WTC11 (cell line): ENCODE measurements at regions not wholly inside any gene's neighbourhood (a gene's known extent, or its start where the extent isn't known, plus 50 kb on each side); places are given as distances from the start of the nearest gene placed in this dataset.

Experiments used
- ATAC-seq: fragments of 200-7000 bp; cut with Tn5 transposase; 2 replicates; pipeline ENCODE4 v1.10.0; 2021; ENCODE audit warnings: mild to moderate bottlenecking, moderate library complexity
- CTCF ChIA-PET: fragments of 300-600 bp; sonication (Branson Sonifier 250); formaldehyde crosslinking; loops from one replicate; lab custom pipeline; 2021; ENCODE audit warnings: antibody characterized with exemption; lab: Charles Lee
- POLR2A ChIA-PET: fragments of 350-600 bp; sonication (Branson Sonifier 250); formaldehyde crosslinking; loops from one replicate; lab custom pipeline; 2021; ENCODE audit warnings: antibody characterized with exemption; lab: Charles Lee
- DNase-seq: peaks from one replicate; pipeline ENCODE4 v3.0.0; 2021; ENCODE audit warnings: low spot score
- H3K27ac Mint-ChIP-seq: 2 replicates; pipeline ENCODE4 v1.8.0; 2021; ENCODE audit warnings: mixed read lengths
- H3K27me3 Mint-ChIP-seq: 2 replicates; pipeline ENCODE4 v1.8.0; 2021; ENCODE audit warnings: low read depth, mild to moderate bottlenecking, moderate library complexity, mixed read lengths
- H3K36me3 Mint-ChIP-seq: 2 replicates; pipeline ENCODE4 v1.8.0; 2021; ENCODE audit warnings: mixed read lengths
- H3K4me1 Mint-ChIP-seq: 2 replicates; pipeline ENCODE4 v1.8.0; 2022; ENCODE audit warnings: mixed read lengths
- H3K4me3 Mint-ChIP-seq: 2 replicates; pipeline ENCODE4 v1.8.0; 2021; ENCODE audit warnings: mild to moderate bottlenecking, moderate library complexity, mixed read lengths
- H3K9me3 Mint-ChIP-seq: 2 replicates; pipeline ENCODE4 v1.8.0; 2021; ENCODE audit warnings: mixed read lengths
- CREB1 ChIP-seq: sonication (generic); formaldehyde crosslinking; IDR thresholded peaks from 2 replicates; pipeline ENCODE4 v1.8.0; 2023; ENCODE audit warnings: mild to moderate bottlenecking, missing genetic modification reagents
- ELF4 ChIP-seq: sonication (generic); formaldehyde crosslinking; IDR thresholded peaks from 2 replicates; pipeline ENCODE4 v1.8.1; 2022; ENCODE audit warnings: low read depth, mild to moderate bottlenecking, moderate library complexity, missing genetic modification reagents
- FOXJ3 ChIP-seq: sonication (generic); formaldehyde crosslinking; IDR thresholded peaks from 2 replicates; pipeline ENCODE4 v1.9.0; 2021; ENCODE audit warnings: missing genetic modification reagents, mild to moderate bottlenecking, borderline replicate concordance
- GRHL2 ChIP-seq: fragments of 250-450 bp; sonication (Bioruptor Pico); IDR thresholded peaks from 2 replicates; pipeline ENCODE4 v1.8.0; 2022; ENCODE audit warnings: mild to moderate bottlenecking, moderate library complexity; ENCODE audit not compliant: insufficient replicate concordance, severe bottlenecking
- IRF2 ChIP-seq: sonication (generic); formaldehyde crosslinking; IDR thresholded peaks from 2 replicates; pipeline ENCODE4 v1.8.0; 2022; ENCODE audit warnings: low read depth, missing genetic modification reagents, borderline replicate concordance
- JAZF1 ChIP-seq: fragments of 250-450 bp; sonication (Bioruptor Pico); IDR thresholded peaks from 2 replicates; pipeline ENCODE4 v1.9.0; 2021; ENCODE audit warnings: moderate library complexity, mild to moderate bottlenecking, inconsistent platforms
- JUN ChIP-seq: sonication (generic); formaldehyde crosslinking; IDR thresholded peaks from 2 replicates; pipeline ENCODE4 v1.8.0; 2023; ENCODE audit warnings: mild to moderate bottlenecking, missing genetic modification reagents
- NFE2L1 ChIP-seq: sonication (generic); formaldehyde crosslinking; IDR thresholded peaks from 2 replicates; pipeline ENCODE4 v1.8.1; 2023; ENCODE audit warnings: missing genetic modification reagents
- ZNF423 ChIP-seq: fragments of 250-450 bp; sonication (Bioruptor Pico); IDR thresholded peaks from 2 replicates; pipeline ENCODE4 v2.1.2; 2022; ENCODE audit warnings: mild to moderate bottlenecking, moderate library complexity
- TF ChIP-seq, protein P1 (sequence below): sonication (generic); formaldehyde crosslinking; IDR thresholded peaks from 2 replicates; pipeline ENCODE4 v1.8.0; 2022; ENCODE audit warnings: mild to moderate bottlenecking, missing genetic modification reagents
- TF ChIP-seq, protein P2 (sequence below): sonication (generic); formaldehyde crosslinking; IDR thresholded peaks from 2 replicates; pipeline ENCODE4 v1.8.1; 2022; ENCODE audit warnings: mild to moderate bottlenecking, missing genetic modification reagents, moderate library complexity, borderline replicate concordance
- TF ChIP-seq, protein P3 (sequence below): sonication (generic); formaldehyde crosslinking; IDR thresholded peaks from 2 replicates; pipeline ENCODE4 v1.8.0; 2023; ENCODE audit warnings: missing genetic modification reagents
- TF ChIP-seq, protein P4 (sequence below): sonication (generic); formaldehyde crosslinking; IDR thresholded peaks from 2 replicates; pipeline ENCODE4 v1.8.1; 2022; ENCODE audit warnings: missing genetic modification reagents, borderline replicate concordance
- TF ChIP-seq, protein P5 (sequence below): sonication (generic); formaldehyde crosslinking; IDR thresholded peaks from 2 replicates; pipeline ENCODE4 v1.8.1; 2023; ENCODE audit warnings: mild to moderate bottlenecking, missing genetic modification reagents, moderate library complexity
- TF ChIP-seq, protein P6 (sequence below): fragments of 250-450 bp; sonication (Bioruptor Pico); IDR thresholded peaks from 2 replicates; pipeline ENCODE4 v2.1.2; 2022; ENCODE audit warnings: mild to moderate bottlenecking, moderate library complexity
- TF ChIP-seq, protein P7 (sequence below): sonication (generic); formaldehyde crosslinking; IDR thresholded peaks from 2 replicates; pipeline ENCODE4 v1.8.1; 2023; ENCODE audit warnings: mild to moderate bottlenecking, missing genetic modification reagents
- TF ChIP-seq, protein P8 (sequence below): sonication (generic); formaldehyde crosslinking; IDR thresholded peaks from 2 replicates; pipeline ENCODE4 v1.8.0; 2022; ENCODE audit warnings: mild to moderate bottlenecking, missing genetic modification reagents

DNA sequence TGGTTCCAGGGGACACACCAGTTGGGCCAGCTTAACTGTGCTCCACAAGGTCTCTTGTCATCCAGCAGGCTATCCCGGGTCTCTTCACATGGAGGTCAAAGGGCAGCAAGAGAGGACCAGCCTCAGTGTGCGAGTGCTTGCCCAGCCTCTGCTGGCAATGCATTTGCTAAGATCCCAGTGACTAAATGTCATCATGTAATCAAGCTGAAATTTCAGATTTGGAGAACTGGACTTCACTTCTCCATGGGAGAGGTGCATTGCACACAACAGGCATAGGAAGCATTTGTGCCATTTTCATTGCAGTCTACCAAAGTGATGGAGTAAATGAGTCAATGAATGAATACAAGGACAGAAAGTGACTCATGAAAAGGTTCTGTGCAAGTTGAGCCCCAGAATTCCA, 51.2 kb upstream of the KDM8 start:
- ATAC-seq (no peak), DNase-seq (no peak)
- H3K36me3 Mint-ChIP-seq, result no peaks in the 10 kb centered on the region
- H3K27me3 Mint-ChIP-seq, result no peaks in the 10 kb centered on the region; the same call in none of the 2 replicates
- H3K4me1 Mint-ChIP-seq, result peaks cover 7% of the 10 kb centered on the region
- no peaks in the 10 kb centered on the region for H3K9me3 Mint-ChIP-seq
- H3K4me3 Mint-ChIP-seq, result no peak overlapping the region
- no peak for TF ChIP-seq NFE2L1 (CRISPR knock-in tag)
- TF ChIP-seq, protein P1, sequence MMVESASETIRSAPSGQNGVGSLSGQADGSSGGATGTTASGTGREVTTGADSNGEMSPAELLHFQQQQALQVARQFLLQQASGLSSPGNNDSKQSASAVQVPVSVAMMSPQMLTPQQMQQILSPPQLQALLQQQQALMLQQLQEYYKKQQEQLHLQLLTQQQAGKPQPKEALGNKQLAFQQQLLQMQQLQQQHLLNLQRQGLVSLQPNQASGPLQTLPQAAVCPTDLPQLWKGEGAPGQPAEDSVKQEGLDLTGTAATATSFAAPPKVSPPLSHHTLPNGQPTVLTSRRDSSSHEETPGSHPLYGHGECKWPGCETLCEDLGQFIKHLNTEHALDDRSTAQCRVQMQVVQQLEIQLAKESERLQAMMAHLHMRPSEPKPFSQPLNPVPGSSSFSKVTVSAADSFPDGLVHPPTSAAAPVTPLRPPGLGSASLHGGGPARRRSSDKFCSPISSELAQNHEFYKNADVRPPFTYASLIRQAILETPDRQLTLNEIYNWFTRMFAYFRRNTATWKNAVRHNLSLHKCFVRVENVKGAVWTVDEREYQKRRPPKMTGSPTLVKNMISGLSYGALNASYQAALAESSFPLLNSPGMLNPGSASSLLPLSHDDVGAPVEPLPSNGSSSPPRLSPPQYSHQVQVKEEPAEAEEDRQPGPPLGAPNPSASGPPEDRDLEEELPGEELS (CRISPR knock-in tag), result no peak
- TF ChIP-seq, protein P2, sequence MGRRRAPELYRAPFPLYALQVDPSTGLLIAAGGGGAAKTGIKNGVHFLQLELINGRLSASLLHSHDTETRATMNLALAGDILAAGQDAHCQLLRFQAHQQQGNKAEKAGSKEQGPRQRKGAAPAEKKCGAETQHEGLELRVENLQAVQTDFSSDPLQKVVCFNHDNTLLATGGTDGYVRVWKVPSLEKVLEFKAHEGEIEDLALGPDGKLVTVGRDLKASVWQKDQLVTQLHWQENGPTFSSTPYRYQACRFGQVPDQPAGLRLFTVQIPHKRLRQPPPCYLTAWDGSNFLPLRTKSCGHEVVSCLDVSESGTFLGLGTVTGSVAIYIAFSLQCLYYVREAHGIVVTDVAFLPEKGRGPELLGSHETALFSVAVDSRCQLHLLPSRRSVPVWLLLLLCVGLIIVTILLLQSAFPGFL, result no peak
- TF ChIP-seq, protein P3, sequence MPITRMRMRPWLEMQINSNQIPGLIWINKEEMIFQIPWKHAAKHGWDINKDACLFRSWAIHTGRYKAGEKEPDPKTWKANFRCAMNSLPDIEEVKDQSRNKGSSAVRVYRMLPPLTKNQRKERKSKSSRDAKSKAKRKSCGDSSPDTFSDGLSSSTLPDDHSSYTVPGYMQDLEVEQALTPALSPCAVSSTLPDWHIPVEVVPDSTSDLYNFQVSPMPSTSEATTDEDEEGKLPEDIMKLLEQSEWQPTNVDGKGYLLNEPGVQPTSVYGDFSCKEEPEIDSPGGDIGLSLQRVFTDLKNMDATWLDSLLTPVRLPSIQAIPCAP (CRISPR knock-in tag), result no peak
- no peak for TF ChIP-seq CREB1
- no peak for TF ChIP-seq GRHL2 (CRISPR knock-in tag)
- TF ChIP-seq, protein P4, sequence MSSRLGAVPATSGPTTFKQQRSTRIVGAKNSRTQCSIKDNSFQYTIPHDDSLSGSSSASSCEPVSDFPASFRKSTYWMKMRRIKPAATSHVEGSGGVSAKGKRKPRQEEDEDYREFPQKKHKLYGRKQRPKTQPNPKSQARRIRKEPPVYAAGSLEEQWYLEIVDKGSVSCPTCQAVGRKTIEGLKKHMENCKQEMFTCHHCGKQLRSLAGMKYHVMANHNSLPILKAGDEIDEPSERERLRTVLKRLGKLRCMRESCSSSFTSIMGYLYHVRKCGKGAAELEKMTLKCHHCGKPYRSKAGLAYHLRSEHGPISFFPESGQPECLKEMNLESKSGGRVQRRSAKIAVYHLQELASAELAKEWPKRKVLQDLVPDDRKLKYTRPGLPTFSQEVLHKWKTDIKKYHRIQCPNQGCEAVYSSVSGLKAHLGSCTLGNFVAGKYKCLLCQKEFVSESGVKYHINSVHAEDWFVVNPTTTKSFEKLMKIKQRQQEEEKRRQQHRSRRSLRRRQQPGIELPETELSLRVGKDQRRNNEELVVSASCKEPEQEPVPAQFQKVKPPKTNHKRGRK (CRISPR knock-in tag), result no peak
- TF ChIP-seq JAZF1 (CRISPR knock-in tag), result no peak
- TF ChIP-seq IRF2 (CRISPR knock-in tag), result no peak
- TF ChIP-seq, protein P5, sequence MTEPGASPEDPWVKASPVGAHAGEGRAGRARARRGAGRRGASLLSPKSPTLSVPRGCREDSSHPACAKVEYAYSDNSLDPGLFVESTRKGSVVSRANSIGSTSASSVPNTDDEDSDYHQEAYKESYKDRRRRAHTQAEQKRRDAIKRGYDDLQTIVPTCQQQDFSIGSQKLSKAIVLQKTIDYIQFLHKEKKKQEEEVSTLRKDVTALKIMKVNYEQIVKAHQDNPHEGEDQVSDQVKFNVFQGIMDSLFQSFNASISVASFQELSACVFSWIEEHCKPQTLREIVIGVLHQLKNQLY (CRISPR knock-in tag), result no peak
- no peak for TF ChIP-seq FOXJ3 (CRISPR knock-in tag)
- ChIA-PET CTCF (interaction anchor here (0.6 to 2.1 kb wide), 7 partner anchors 27 to 506 kb away, joined by 3 to 11 read pairs (median 4); no protein-coding TSS in a partner anchor), POLR2A (no interaction called here)
- no peak overlapping the region for H3K27ac Mint-ChIP-seq

DNA sequence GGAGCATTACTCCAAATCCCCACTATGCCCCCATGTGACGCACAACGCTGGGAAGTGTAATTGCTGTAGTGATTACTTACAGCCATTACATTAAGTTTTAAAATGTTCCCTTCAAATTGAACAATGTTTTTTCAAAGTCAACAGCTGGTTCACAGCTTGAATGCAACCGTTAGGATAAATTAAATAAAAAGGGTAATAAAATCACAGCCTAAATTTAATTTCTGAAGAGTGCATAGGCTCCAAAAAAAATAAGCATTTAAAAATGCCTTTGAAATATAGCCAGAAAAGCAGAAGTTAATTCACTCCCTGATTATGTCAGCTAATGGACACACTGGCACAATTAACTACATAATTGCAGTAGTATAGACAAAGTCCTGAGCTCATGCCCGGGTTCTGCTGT, 50.5 kb upstream of the KDM8 start:
- Mint-ChIP-seq H3K4me1 (peaks cover 7% of the 10 kb centered on the region), H3K27me3 (no peaks in the 10 kb centered on the region; the same call in 1 of the 2 replicates), H3K36me3 (no peaks in the 10 kb centered on the region), H3K4me3 (no peak overlapping the region), H3K27ac (no peak overlapping the region), H3K9me3 (no peaks in the 10 kb centered on the region)
- TF ChIP-seq, protein P6, sequence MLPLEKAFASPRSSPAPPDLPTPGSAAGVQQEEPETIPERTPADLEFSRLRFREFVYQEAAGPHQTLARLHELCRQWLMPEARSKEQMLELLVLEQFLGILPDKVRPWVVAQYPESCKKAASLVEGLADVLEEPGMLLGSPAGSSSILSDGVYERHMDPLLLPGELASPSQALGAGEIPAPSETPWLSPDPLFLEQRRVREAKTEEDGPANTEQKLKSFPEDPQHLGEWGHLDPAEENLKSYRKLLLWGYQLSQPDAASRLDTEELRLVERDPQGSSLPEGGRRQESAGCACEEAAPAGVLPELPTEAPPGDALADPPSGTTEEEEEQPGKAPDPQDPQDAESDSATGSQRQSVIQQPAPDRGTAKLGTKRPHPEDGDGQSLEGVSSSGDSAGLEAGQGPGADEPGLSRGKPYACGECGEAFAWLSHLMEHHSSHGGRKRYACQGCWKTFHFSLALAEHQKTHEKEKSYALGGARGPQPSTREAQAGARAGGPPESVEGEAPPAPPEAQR (CRISPR knock-in tag), result no peak
- TF ChIP-seq JUN (no peak), ZNF423 (CRISPR knock-in tag) (no peak), ELF4 (CRISPR knock-in tag) (no peak), CREB1 (no peak)
- TF ChIP-seq, protein P1 (CRISPR knock-in tag), result no peak
- TF ChIP-seq, protein P7, sequence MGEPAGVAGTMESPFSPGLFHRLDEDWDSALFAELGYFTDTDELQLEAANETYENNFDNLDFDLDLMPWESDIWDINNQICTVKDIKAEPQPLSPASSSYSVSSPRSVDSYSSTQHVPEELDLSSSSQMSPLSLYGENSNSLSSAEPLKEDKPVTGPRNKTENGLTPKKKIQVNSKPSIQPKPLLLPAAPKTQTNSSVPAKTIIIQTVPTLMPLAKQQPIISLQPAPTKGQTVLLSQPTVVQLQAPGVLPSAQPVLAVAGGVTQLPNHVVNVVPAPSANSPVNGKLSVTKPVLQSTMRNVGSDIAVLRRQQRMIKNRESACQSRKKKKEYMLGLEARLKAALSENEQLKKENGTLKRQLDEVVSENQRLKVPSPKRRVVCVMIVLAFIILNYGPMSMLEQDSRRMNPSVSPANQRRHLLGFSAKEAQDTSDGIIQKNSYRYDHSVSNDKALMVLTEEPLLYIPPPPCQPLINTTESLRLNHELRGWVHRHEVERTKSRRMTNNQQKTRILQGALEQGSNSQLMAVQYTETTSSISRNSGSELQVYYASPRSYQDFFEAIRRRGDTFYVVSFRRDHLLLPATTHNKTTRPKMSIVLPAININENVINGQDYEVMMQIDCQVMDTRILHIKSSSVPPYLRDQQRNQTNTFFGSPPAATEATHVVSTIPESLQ (CRISPR knock-in tag), result no peak
- TF ChIP-seq, protein P8, sequence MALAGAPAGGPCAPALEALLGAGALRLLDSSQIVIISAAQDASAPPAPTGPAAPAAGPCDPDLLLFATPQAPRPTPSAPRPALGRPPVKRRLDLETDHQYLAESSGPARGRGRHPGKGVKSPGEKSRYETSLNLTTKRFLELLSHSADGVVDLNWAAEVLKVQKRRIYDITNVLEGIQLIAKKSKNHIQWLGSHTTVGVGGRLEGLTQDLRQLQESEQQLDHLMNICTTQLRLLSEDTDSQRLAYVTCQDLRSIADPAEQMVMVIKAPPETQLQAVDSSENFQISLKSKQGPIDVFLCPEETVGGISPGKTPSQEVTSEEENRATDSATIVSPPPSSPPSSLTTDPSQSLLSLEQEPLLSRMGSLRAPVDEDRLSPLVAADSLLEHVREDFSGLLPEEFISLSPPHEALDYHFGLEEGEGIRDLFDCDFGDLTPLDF (CRISPR knock-in tag), result no peak
- POLR2A ChIA-PET, result no interaction called here
- ATAC-seq (no peak), DNase-seq (no peak)
- CTCF ChIA-PET, result interaction anchor here (0.7 to 2.1 kb wide), 7 partner anchors 27 to 222 kb away, joined by 3 to 11 read pairs (median 7); no protein-coding TSS in a partner anchor
